GM12891 (cell line): ENCODE measurements at regions not wholly inside any gene's neighbourhood (a gene's known extent, or its start where the extent isn't known, plus 50 kb on each side); places are given as distances from the start of the nearest gene placed in this dataset.

Source experiments
- DNase-seq: peaks from one replicate; pipeline ENCODE4 v3.0.0; 2011; ENCODE audit warnings: low spot score; ENCODE audit not compliant: insufficient read length
- FAIRE-seq: peaks from 2 replicates; lab custom pipeline; 2011; peaks lifted over from hg19 to GRCh38; lab: Jason Lieb, UNC
- PAX5 ChIP-seq: IDR thresholded peaks from 2 replicates; pipeline ENCODE4 v1.6.1; 2011; ENCODE audit warnings: low read length, moderate library complexity, mild to moderate bottlenecking; ENCODE audit not compliant: insufficient read depth, severe bottlenecking
- POLR2A ChIP-seq: IDR thresholded peaks from 2 replicates; pipeline ENCODE4 v1.6.1; 2011; ENCODE audit warnings: low read depth, low read length, control low read depth
- POLR2AphosphoS5 ChIP-seq: IDR thresholded peaks from 2 replicates; pipeline ENCODE4 v1.6.1; 2011; ENCODE audit warnings: low read depth, low read length, control low read depth
- POU2F2 ChIP-seq: IDR thresholded peaks from 2 replicates; pipeline ENCODE4 v1.6.1; 2011; ENCODE audit warnings: low read depth, mild to moderate bottlenecking, control low read depth, low read length, moderate library complexity
- SPI1 ChIP-seq: IDR thresholded peaks from 2 replicates; pipeline ENCODE4 v1.6.1; 2011; ENCODE audit warnings: low read depth, low read length, control low read depth
- TAF1 ChIP-seq: IDR thresholded peaks from 2 replicates; pipeline ENCODE4 v1.6.1; 2011; ENCODE audit warnings: low read depth, low read length, control low read depth

- no peak for FAIRE-seq
- TF ChIP-seq POLR2AphosphoS5 (no peak), PAX5 (no peak), POU2F2 (no peak)
- DNase-seq = no peak
Measured at GRCh38 chr13:34310539-34310938, 492.6 kb downstream of the RFC3 start.

- no peak for TF ChIP-seq POLR2A
- no peak for TF ChIP-seq PAX5
- no peak for TF ChIP-seq TAF1
- TF ChIP-seq POLR2AphosphoS5 = no peak
- TF ChIP-seq SPI1 = no peak
- no peak for TF ChIP-seq POU2F2
- FAIRE-seq (no peak), DNase-seq (no peak)
Measured at GRCh38 chr13:34311251-34311650, 493.3 kb downstream of the RFC3 start.

- FAIRE-seq (no peak), DNase-seq (no peak)
- no peak for TF ChIP-seq POU2F2
- no peak for TF ChIP-seq POLR2A
- no peak for TF ChIP-seq SPI1
- TF ChIP-seq TAF1 = no peak
- TF ChIP-seq POLR2AphosphoS5 = no peak
- no peak for TF ChIP-seq PAX5
Measured at GRCh38 chr13:34312578-34312977, 494.6 kb downstream of the RFC3 start.

- TF ChIP-seq POU2F2 = no peak
- TF ChIP-seq SPI1 = no peak
- TF ChIP-seq PAX5 = no peak
- no peak for TF ChIP-seq TAF1
- no peak for TF ChIP-seq POLR2A
- TF ChIP-seq POLR2AphosphoS5 = no peak
- DNase-seq (no peak), FAIRE-seq (no peak)
Measured at GRCh38 chr13:34320084-34320483, 502.1 kb downstream of the RFC3 start.

- FAIRE-seq (no peak), DNase-seq (no peak)
- TF ChIP-seq POLR2A (no peak), POU2F2 (no peak), POLR2AphosphoS5 (no peak), TAF1 (no peak), SPI1 (no peak)
Measured at GRCh38 chr13:34322014-34322742, 504.2 kb downstream of the RFC3 start.

- no peak for DNase-seq
- no peak for FAIRE-seq
- TF ChIP-seq SPI1 (no peak), POLR2AphosphoS5 (no peak), PAX5 (no peak), POLR2A (no peak), POU2F2 (no peak), TAF1 (no peak)
Measured at GRCh38 chr13:34322743-34323074, 504.8 kb downstream of the RFC3 start.

- TF ChIP-seq POU2F2 (no peak), POLR2A (no peak), POLR2AphosphoS5 (no peak), SPI1 (no peak), PAX5 (no peak), TAF1 (no peak)
- DNase-seq (no peak), FAIRE-seq (no peak)
Measured at GRCh38 chr13:34335014-34336007, 517.4 kb downstream of the RFC3 start.

- DNase-seq (no peak), FAIRE-seq (no peak)
- TF ChIP-seq POLR2AphosphoS5 = no peak
- TF ChIP-seq PAX5 = no peak
- no peak for TF ChIP-seq POLR2A
- TF ChIP-seq SPI1 = no peak
- TF ChIP-seq POU2F2 = no peak
- no peak for TF ChIP-seq TAF1
Measured at GRCh38 chr13:34338102-34338501, 520.2 kb downstream of the RFC3 start.

GRCh38 chr13:34340534-34340933 lies 522.6 kb downstream of the RFC3 start:
- DNase-seq (no peak), FAIRE-seq (no peak)
- TF ChIP-seq POU2F2 (no peak), POLR2A (no peak), TAF1 (no peak), PAX5 (no peak), SPI1 (no peak), POLR2AphosphoS5 (no peak)
